NB4 (cell line): ENCODE measurements at regions not wholly inside any gene's neighbourhood (a gene's known extent, or its start where the extent isn't known, plus 50 kb on each side); places are given as distances from the start of the nearest gene placed in this dataset.

Experiments used
- POLR2A ChIP-seq: IDR thresholded peaks from 2 replicates; pipeline ENCODE4 v1.6.1; 2011; ENCODE audit warnings: mild to moderate bottlenecking; ENCODE audit not compliant: insufficient read length; ENCODE audit errors: extremely low read depth
- TF ChIP-seq, protein P1 (sequence below): IDR thresholded peaks from one replicate; pipeline ENCODE4 v1.5.1; 2012; ENCODE audit warnings: low read depth, low read length

DNA sequence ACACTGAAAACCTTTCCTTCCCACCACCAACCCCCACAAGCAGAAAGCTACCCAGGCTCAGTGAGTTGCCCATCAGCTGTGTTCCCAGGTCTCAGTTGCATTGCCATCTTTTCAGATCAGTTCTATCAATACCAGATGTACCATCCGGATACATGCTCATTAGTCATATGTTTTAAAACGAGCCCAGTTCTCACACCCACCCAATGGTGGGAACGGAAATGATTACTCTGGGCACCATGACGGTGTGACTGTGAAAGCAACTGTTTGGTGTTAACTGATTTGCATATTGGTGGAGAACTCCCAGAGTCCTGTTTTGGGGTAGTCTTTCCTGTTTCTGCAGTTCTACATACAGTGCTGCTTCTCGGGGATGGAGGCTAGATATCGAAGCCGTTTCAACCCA lies 212.3 kb downstream of the TRIM36 start:
- TF ChIP-seq, protein P1, sequence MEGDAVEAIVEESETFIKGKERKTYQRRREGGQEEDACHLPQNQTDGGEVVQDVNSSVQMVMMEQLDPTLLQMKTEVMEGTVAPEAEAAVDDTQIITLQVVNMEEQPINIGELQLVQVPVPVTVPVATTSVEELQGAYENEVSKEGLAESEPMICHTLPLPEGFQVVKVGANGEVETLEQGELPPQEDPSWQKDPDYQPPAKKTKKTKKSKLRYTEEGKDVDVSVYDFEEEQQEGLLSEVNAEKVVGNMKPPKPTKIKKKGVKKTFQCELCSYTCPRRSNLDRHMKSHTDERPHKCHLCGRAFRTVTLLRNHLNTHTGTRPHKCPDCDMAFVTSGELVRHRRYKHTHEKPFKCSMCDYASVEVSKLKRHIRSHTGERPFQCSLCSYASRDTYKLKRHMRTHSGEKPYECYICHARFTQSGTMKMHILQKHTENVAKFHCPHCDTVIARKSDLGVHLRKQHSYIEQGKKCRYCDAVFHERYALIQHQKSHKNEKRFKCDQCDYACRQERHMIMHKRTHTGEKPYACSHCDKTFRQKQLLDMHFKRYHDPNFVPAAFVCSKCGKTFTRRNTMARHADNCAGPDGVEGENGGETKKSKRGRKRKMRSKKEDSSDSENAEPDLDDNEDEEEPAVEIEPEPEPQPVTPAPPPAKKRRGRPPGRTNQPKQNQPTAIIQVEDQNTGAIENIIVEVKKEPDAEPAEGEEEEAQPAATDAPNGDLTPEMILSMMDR, result no peak
- TF ChIP-seq POLR2A, result no peak
